SK-N-SH (cell line): ENCODE measurements at regions not wholly inside any gene's neighbourhood (a gene's known extent, or its start where the extent isn't known, plus 50 kb on each side); places are given as distances from the start of the nearest gene placed in this dataset.

ENCODE experiments used
- CTCF ChIA-PET: fragments of 300-600, 350-600 bp; formaldehyde crosslinking; extraction: SDS; loops from one replicate; lab custom pipeline; 2021; lab: Yijun Ruan, JAX
- POLR2A ChIA-PET: fragments of 350-600 bp; sonication (Branson Sonifier 250); formaldehyde crosslinking; extraction: SDS; loops from one replicate; lab custom pipeline; 2020; ENCODE audit warnings: antibody characterized with exemption, inconsistent platforms; lab: Yijun Ruan, JAX
- DNase-seq: peaks from one replicate; pipeline ENCODE4 v3.0.0; 2012
- H2AFZ ChIP-seq: fragments of 200-600 bp; sonication (generic); 2 replicates; pipeline ENCODE4 v1.8.1; 2016; ENCODE audit warnings: antibody characterized with exemption, mild to moderate bottlenecking, low read depth
- H3F3A ChIP-seq: fragments of 200-600 bp; sonication (generic); replicated peaks from 2 replicates; pipeline ENCODE3; 2016; ENCODE audit warnings: antibody characterized with exemption, mild to moderate bottlenecking; ENCODE audit not compliant: insufficient read depth
- H3K27ac ChIP-seq, 2 experiments: fragments of 200-500 bp in 1 of 2; fragments of 200-600 bp in 1 of 2; sonication (Bioruptor generic) in 1 of 2; sonication (generic), shearing (Covaris generic) in 1 of 2; 2 replicates each; pipeline versions ENCODE4 v1.5.1 to v1.6.1; 2014 to 2016; ENCODE audit warnings: low read depth in 2 of 2, inconsistent platforms in 1 of 2, low read length in 1 of 2, mild to moderate bottlenecking in 1 of 2, mixed read lengths in 1 of 2
- H3K27me3 ChIP-seq: fragments of 200-600 bp; sonication (generic), shearing (Covaris generic); 2 replicates; pipeline ENCODE4 v1.6.1; 2016; ENCODE audit warnings: mixed run types; ENCODE audit not compliant: insufficient read depth
- H3K36me3 ChIP-seq, 2 experiments: fragments of 200-500 bp in 1 of 2; fragments of 200-600 bp in 1 of 2; sonication (Bioruptor generic) in 1 of 2; sonication (generic) in 1 of 2; replicated peaks in 1 of 2; 2 replicates each; pipeline versions ENCODE3 to v1.5.1; 2014 to 2016; ENCODE audit warnings: low read length in 1 of 2, mild to moderate bottlenecking in 1 of 2; ENCODE audit not compliant: insufficient read depth in 2 of 2, control insufficient read depth in 1 of 2
- H3K4me1 ChIP-seq, 2 experiments: fragments of 200-500 bp in 1 of 2; fragments of 200-600 bp in 1 of 2; sonication (Bioruptor generic) in 1 of 2; sonication (generic), shearing (Covaris generic) in 1 of 2; 2 replicates each; pipeline versions ENCODE4 v1.5.1 to v1.6.1; 2014 to 2016; ENCODE audit warnings: low read depth in 1 of 2, low read length in 1 of 2, mixed run types in 1 of 2; ENCODE audit not compliant: insufficient read depth in 2 of 2, control insufficient read depth in 1 of 2
- H3K4me2 ChIP-seq: fragments of 200-600 bp; sonication (generic), shearing (Covaris generic); 2 replicates; pipeline ENCODE4 v1.6.1; 2017; ENCODE audit warnings: mixed run types
- H3K4me3 ChIP-seq, 2 experiments: fragments of 200-500 bp in 1 of 2; fragments of 200-600 bp in 1 of 2; sonication (Bioruptor generic) in 1 of 2; sonication (generic), shearing (Covaris generic) in 1 of 2; 2 replicates each; pipeline versions ENCODE4 v1.5.1 to v1.8.1; 2014 to 2016; ENCODE audit warnings: low read depth in 2 of 2, inconsistent platforms in 1 of 2, low read length in 1 of 2, mild to moderate bottlenecking in 1 of 2, mixed read lengths in 1 of 2, moderate library complexity in 1 of 2
- H3K79me2 ChIP-seq: fragments of 200-600 bp; sonication (generic); 2 replicates; pipeline ENCODE4 v1.8.1; 2017; ENCODE audit warnings: mild to moderate bottlenecking; ENCODE audit not compliant: insufficient read depth
- H3K9ac ChIP-seq: fragments of 200-600 bp; sonication (generic); 2 replicates; pipeline ENCODE4 v1.6.1; 2017; ENCODE audit warnings: mixed run types
- H3K9me2 ChIP-seq: fragments of 200-600 bp; sonication (generic); 2 replicates; pipeline ENCODE4 v1.6.1; 2017; ENCODE audit warnings: mixed run types
- H3K9me3 ChIP-seq: fragments of 200-600 bp; sonication (generic); 2 replicates; pipeline ENCODE4 v1.6.1; 2017; ENCODE audit warnings: mixed run types, mild to moderate bottlenecking, moderate library complexity
- H4K20me1 ChIP-seq: fragments of 200-600 bp; sonication (generic); 2 replicates; pipeline ENCODE4 v1.6.1; 2017; ENCODE audit warnings: mild to moderate bottlenecking, mixed run types; ENCODE audit not compliant: insufficient read depth
- EP300 ChIP-seq, 2 experiments: IDR thresholded peaks; 2 replicates each; pipeline versions ENCODE4 v1.4.0 to v1.6.1; 2012; ENCODE audit warnings: borderline replicate concordance in 1 of 2, low read depth in 1 of 2, low read length in 1 of 2
- EZH2phosphoT487 ChIP-seq: fragments of 200-600 bp; sonication (generic); IDR thresholded peaks from 2 replicates; pipeline ENCODE4 v1.6.1; 2017; ENCODE audit warnings: low read depth, mixed run types, mild to moderate bottlenecking, antibody characterized with exemption, moderate library complexity, borderline replicate concordance
- FOSL2 ChIP-seq: IDR thresholded peaks from 2 replicates; pipeline ENCODE4 v1.4.0; 2012; ENCODE audit warnings: low read depth, mild to moderate bottlenecking, moderate library complexity, borderline replicate concordance
- FOXJ3 ChIP-seq: sonication (generic); formaldehyde crosslinking; IDR thresholded peaks from 2 replicates; pipeline ENCODE4 v1.5.1; 2020; ENCODE audit warnings: mild to moderate bottlenecking, missing genetic modification reagents
- GABPA ChIP-seq: IDR thresholded peaks from 2 replicates; pipeline ENCODE4 v1.4.0; 2012; ENCODE audit warnings: low read depth, mild to moderate bottlenecking
- GATA2 ChIP-seq: sonication (generic); formaldehyde crosslinking; IDR thresholded peaks from 2 replicates; pipeline ENCODE4 v1.5.0; 2020; ENCODE audit warnings: mild to moderate bottlenecking, missing genetic modification reagents
- JUND ChIP-seq: IDR thresholded peaks from 2 replicates; pipeline ENCODE4 v1.4.0; 2012
- MEF2A ChIP-seq: IDR thresholded peaks from 2 replicates; pipeline ENCODE4 v1.4.0; 2012; ENCODE audit warnings: low read depth, borderline replicate concordance
- NFIC ChIP-seq: IDR thresholded peaks from 2 replicates; pipeline ENCODE4 v1.4.0; 2012; ENCODE audit warnings: borderline replicate concordance
- POLR2AphosphoS5 ChIP-seq: IDR thresholded peaks from 2 replicates; pipeline ENCODE4 v1.6.1; 2012; ENCODE audit warnings: low read depth, low read length
- RAD21 ChIP-seq: IDR thresholded peaks from 2 replicates; pipeline ENCODE4 v1.6.1; 2012; ENCODE audit warnings: mild to moderate bottlenecking, low read length
- RCOR1 ChIP-seq: fragments of 150-350 bp; IDR thresholded peaks from 2 replicates; pipeline ENCODE4 v1.6.1; 2017; ENCODE audit warnings: antibody characterized with exemption, low read length
- REST ChIP-seq: IDR thresholded peaks from 2 replicates; pipeline ENCODE4 v1.6.1; 2012; ENCODE audit warnings: mild to moderate bottlenecking, low read depth, low read length, moderate library complexity
- SIN3A ChIP-seq: IDR thresholded peaks from 2 replicates; pipeline ENCODE4 v1.6.1; 2012; ENCODE audit warnings: low read depth, mild to moderate bottlenecking, low read length, moderate library complexity, borderline replicate concordance
- SMC3 ChIP-seq: IDR thresholded peaks from 2 replicates; pipeline ENCODE4 v1.6.1; 2012; ENCODE audit warnings: low read depth, low read length, improper control_type of control experiment
- TCF12 ChIP-seq: IDR thresholded peaks from 2 replicates; pipeline ENCODE4 v1.4.0; 2012
- TEAD4 ChIP-seq: IDR thresholded peaks from 2 replicates; pipeline ENCODE4 v1.4.0; 2012; ENCODE audit warnings: mild to moderate bottlenecking, borderline replicate concordance; ENCODE audit not compliant: insufficient read depth
- USF2 ChIP-seq: fragments of 150-350 bp; IDR thresholded peaks from 2 replicates; pipeline ENCODE4 v1.6.1; 2017; ENCODE audit warnings: antibody characterized with exemption, low read length, low read depth, borderline replicate concordance
- ZBTB33 ChIP-seq: IDR thresholded peaks from 2 replicates; pipeline ENCODE4 v1.4.0; 2012; ENCODE audit warnings: low read depth, borderline replicate concordance
- WGBS: methylation state at CpG from one replicate; pipeline ENCODE4 v1.1.6; 2017; ENCODE audit warnings: low lambda C conversion rate; 5-methylcytosine and 5-hydroxymethylcytosine counted together
- TF ChIP-seq, protein P1 (sequence below): IDR thresholded peaks from 2 replicates; pipeline ENCODE4 v1.4.0; 2012; ENCODE audit warnings: low read depth, borderline replicate concordance

DNA sequence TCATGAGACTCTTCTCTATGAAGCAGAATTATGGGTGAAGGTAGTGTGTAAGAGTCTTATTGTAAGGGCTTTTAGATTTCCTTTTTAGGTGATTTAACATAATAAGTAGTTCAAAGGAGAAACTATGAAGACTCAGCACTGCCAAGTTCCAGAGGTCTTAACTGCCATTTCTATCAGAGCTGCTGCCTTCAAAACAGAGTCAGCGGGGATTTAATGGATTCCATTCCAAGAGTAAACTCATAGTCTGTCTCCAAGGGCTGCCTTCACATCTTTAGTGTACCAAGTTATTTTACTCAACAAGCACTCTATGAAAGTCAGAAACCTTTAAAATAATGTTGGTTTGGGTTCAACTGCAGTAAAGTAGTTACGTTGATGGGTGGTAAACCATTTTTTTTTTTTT lies 289.6 kb upstream of the HTR2A start (continued):
- TF ChIP-seq EP300 (IDR thresholded peaks at IDR 0.05; ENCODE audit: borderline replicate concordance in 1 of 2, low read depth in 1 of 2, low read length in 1 of 2), result no peak

DNA sequence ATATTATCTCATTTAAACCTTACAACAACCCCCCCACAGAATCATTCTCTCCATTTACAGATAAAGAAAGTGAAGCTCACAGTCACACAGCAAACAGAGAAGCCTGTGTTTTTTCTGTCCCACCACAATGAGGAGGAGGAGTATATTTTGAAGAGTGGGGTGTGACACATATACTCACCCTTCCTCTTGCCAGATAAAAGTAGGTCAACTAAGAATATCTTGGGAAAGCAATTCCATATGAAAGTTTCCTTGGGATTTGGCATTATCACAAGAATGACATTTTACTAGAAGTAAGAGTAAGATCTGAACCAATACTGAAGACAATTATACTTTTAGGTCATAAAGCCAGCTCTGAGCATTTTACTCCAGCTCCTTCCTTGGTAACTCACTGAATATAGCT lies 287.5 kb upstream of the HTR2A start:
- Histone ChIP-seq H3K4me1 (no peaks in the 10 kb centered on the region), H3F3A (no peaks in the 10 kb centered on the region), H3K27me3 (no peaks in the 10 kb centered on the region), H3K36me3 (no peaks in the 10 kb centered on the region), H3K9me2 (no peaks in the 10 kb centered on the region), H3K4me3 (no peak overlapping the region), H2AFZ (no peak overlapping the region), H3K4me2 (no peak overlapping the region), H4K20me1 (no peaks in the 10 kb centered on the region), H3K9me3 (no peaks in the 10 kb centered on the region), H3K79me2 (no peaks in the 10 kb centered on the region), H3K9ac (no peak overlapping the region), H3K27ac (no peak overlapping the region)
- no peak for DNase-seq
- TF ChIP-seq POLR2AphosphoS5, result no peak
- TF ChIP-seq TCF12, result no peak
- TF ChIP-seq MEF2A, result no peak
- TF ChIP-seq SMC3, result no peak
- TF ChIP-seq RCOR1, result no peak
- no peak for TF ChIP-seq JUND
- no peak for TF ChIP-seq GABPA
- no peak for TF ChIP-seq GATA2
- TF ChIP-seq FOXJ3, result no peak
- no peak for TF ChIP-seq ZBTB33
- ChIA-PET CTCF (no interaction called here), POLR2A (no interaction called here)

- Histone ChIP-seq H3K9me3 (no peaks in the 10 kb centered on the region), H3K9me2 (no peaks in the 10 kb centered on the region), H2AFZ (no peak overlapping the region), H3K4me1 (no peaks in the 10 kb centered on the region; a peak in 1 of 4 replicates), H4K20me1 (no peaks in the 10 kb centered on the region), H3F3A (peaks cover 18% of the 10 kb centered on the region), H3K79me2 (no peaks in the 10 kb centered on the region), H3K36me3 (no peaks in the 10 kb centered on the region), H3K27ac (no peak overlapping the region), H3K4me3 (no peak overlapping the region), H3K9ac (no peak overlapping the region), H3K4me2 (no peak overlapping the region), H3K27me3 (no peaks in the 10 kb centered on the region)
- no peak for DNase-seq
- 73% methylated on average over 3 of the region's 3 CpGs for WGBS
- ChIA-PET POLR2A (no interaction called here), CTCF (no interaction called here)
- TF ChIP-seq RAD21 (no peak), GATA2 (no peak), SIN3A (no peak), TCF12 (no peak), REST (no peak), EZH2phosphoT487 (no peak), FOXJ3 (no peak), TEAD4 (no peak), FOSL2 (no peak), USF2 (no peak), NFIC (no peak)
- TF ChIP-seq, protein P1, sequence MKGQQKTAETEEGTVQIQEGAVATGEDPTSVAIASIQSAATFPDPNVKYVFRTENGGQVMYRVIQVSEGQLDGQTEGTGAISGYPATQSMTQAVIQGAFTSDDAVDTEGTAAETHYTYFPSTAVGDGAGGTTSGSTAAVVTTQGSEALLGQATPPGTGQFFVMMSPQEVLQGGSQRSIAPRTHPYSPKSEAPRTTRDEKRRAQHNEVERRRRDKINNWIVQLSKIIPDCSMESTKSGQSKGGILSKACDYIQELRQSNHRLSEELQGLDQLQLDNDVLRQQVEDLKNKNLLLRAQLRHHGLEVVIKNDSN, result no peak
Observed at GRCh38 chr13:47179321-47179720, 282.5 kb upstream of the HTR2A start.
